H9 (cell line): ENCODE measurements at regions not wholly inside any gene's neighbourhood (a gene's known extent, or its start where the extent isn't known, plus 50 kb on each side); places are given as distances from the start of the nearest gene placed in this dataset.

Experiments
- DNase-seq: peaks from one replicate; pipeline ENCODE4 v3.0.0-alpha.2; 2017
- H2AFZ ChIP-seq: one replicate; pipeline ENCODE4 v1.6.1; 2013; ENCODE audit warnings: mild to moderate bottlenecking, low read length, control low read depth, moderate library complexity
- H2AK5ac ChIP-seq: 2 replicates; pipeline ENCODE4 v1.6.1; 2013; ENCODE audit warnings: low read length, control low read depth, mixed read lengths; ENCODE audit not compliant: insufficient read length
- H2BK120ac ChIP-seq: one replicate; pipeline ENCODE4 v1.6.1; 2013; ENCODE audit warnings: low read depth, mild to moderate bottlenecking, low read length, control low read depth, inconsistent platforms; ENCODE audit not compliant: poor library complexity, severe bottlenecking
- H2BK12ac ChIP-seq: 2 replicates; pipeline ENCODE4 v1.6.1; 2013; ENCODE audit warnings: low read length, control low read depth, mixed read lengths, low read depth; ENCODE audit not compliant: insufficient read length
- H2BK15ac ChIP-seq: 2 replicates; pipeline ENCODE4 v1.6.1; 2013; ENCODE audit warnings: low read depth, low read length, control low read depth
- H2BK20ac ChIP-seq: one replicate; pipeline ENCODE4 v1.6.1; 2013; ENCODE audit warnings: low read depth, mild to moderate bottlenecking, low read length, control low read depth, inconsistent platforms; ENCODE audit not compliant: poor library complexity, severe bottlenecking
- H2BK5ac ChIP-seq: 2 replicates; pipeline ENCODE4 v1.6.1; 2013; ENCODE audit warnings: low read length, control low read depth, mixed read lengths; ENCODE audit not compliant: insufficient read length
- H3K14ac ChIP-seq: 2 replicates; pipeline ENCODE4 v1.6.1; 2013; ENCODE audit warnings: low read length, control low read depth; ENCODE audit not compliant: insufficient read depth
- H3K18ac ChIP-seq: 2 replicates; pipeline ENCODE4 v1.6.1; 2013; ENCODE audit warnings: low read depth, mild to moderate bottlenecking, mixed read lengths, low read length, control low read depth; ENCODE audit not compliant: insufficient read length
- H3K23ac ChIP-seq: 2 replicates; pipeline ENCODE4 v1.6.1; 2013; ENCODE audit warnings: low read length, control low read depth, mixed read lengths, low read depth; ENCODE audit not compliant: insufficient read length
- H3K23me2 ChIP-seq: 2 replicates; pipeline ENCODE4 v1.6.1; 2013; ENCODE audit warnings: low read depth, mild to moderate bottlenecking, mixed read lengths, low read length, control low read depth; ENCODE audit not compliant: insufficient read length, poor library complexity, severe bottlenecking
- H3K27ac ChIP-seq: 2 replicates; pipeline ENCODE4 v1.5.1; 2013; ENCODE audit warnings: low read length, control low read depth, mixed read lengths, low read depth; ENCODE audit not compliant: insufficient read length
- H3K27me3 ChIP-seq: 2 replicates; pipeline ENCODE4 v1.6.1; 2013; ENCODE audit warnings: low read length, control low read depth, inconsistent platforms; ENCODE audit not compliant: insufficient read depth
- H3K4ac ChIP-seq: 2 replicates; pipeline ENCODE4 v1.6.1; 2013; ENCODE audit warnings: low read depth, mild to moderate bottlenecking, control low read depth, inconsistent platforms, low read length, moderate library complexity
- H3K4me1 ChIP-seq: 2 replicates; pipeline ENCODE4 v1.6.1; 2013; ENCODE audit warnings: low read length, control low read depth, inconsistent platforms; ENCODE audit not compliant: insufficient read depth
- H3K4me2 ChIP-seq: 2 replicates; pipeline ENCODE4 v1.6.1; 2013; ENCODE audit warnings: low read length, control low read depth, mixed read lengths; ENCODE audit not compliant: insufficient read length, insufficient read depth
- H3K56ac ChIP-seq: 2 replicates; pipeline ENCODE4 v1.6.1; 2013; ENCODE audit warnings: low read depth, mild to moderate bottlenecking, mixed read lengths, low read length, control low read depth; ENCODE audit not compliant: insufficient read length
- H3K79me1 ChIP-seq: 2 replicates; pipeline ENCODE4 v1.6.1; 2013; ENCODE audit warnings: low read depth, mild to moderate bottlenecking, moderate library complexity, low read length, control low read depth, inconsistent platforms; ENCODE audit not compliant: insufficient read depth, poor library complexity, severe bottlenecking
- H3K79me2 ChIP-seq: 2 replicates; pipeline ENCODE4 v1.6.1; 2013; ENCODE audit warnings: low read length, control low read depth, inconsistent platforms; ENCODE audit not compliant: insufficient read depth
- H3K9ac ChIP-seq: 2 replicates; pipeline ENCODE4 v1.6.1; 2013; ENCODE audit warnings: low read length, control low read depth, mixed read lengths; ENCODE audit not compliant: insufficient read length; ENCODE audit errors: extremely low read depth
- H3K9me3 ChIP-seq: one replicate; pipeline ENCODE4 v1.6.1; 2013; ENCODE audit warnings: low read depth, low read length, inconsistent platforms; ENCODE audit not compliant: control insufficient read depth
- H3T11ph ChIP-seq: one replicate; pipeline ENCODE4 v1.6.1; 2013; ENCODE audit warnings: mild to moderate bottlenecking, low read length, control low read depth, inconsistent platforms
- H4K20me1 ChIP-seq: one replicate; pipeline ENCODE4 v1.6.1; 2013; ENCODE audit not compliant: control insufficient read depth, insufficient read length, insufficient read depth
- H4K5ac ChIP-seq: 2 replicates; pipeline ENCODE4 v1.6.1; 2013; ENCODE audit warnings: low read depth, mild to moderate bottlenecking, mixed read lengths, low read length, control low read depth; ENCODE audit not compliant: insufficient read length
- H4K8ac ChIP-seq: replicated peaks from 2 replicates; pipeline ENCODE4 v1.6.1; 2013; ENCODE audit warnings: low read length, control low read depth, mixed read lengths, low read depth; ENCODE audit not compliant: insufficient read length
- H4K91ac ChIP-seq: 2 replicates; pipeline ENCODE4 v1.6.1; 2013; ENCODE audit warnings: low read depth, mild to moderate bottlenecking, moderate library complexity, mixed read lengths, low read length, control low read depth; ENCODE audit not compliant: insufficient read length
- H3K27ac Mint-ChIP-seq, 3 experiments: 2 replicates in 2 of 3; 3 replicates in 1 of 3; pipeline ENCODE4 v1.8.0; 2020 to 2021; ENCODE audit warnings: mixed read lengths in 3 of 3, mild to moderate bottlenecking in 1 of 3, moderate library complexity in 1 of 3
- H3K27me3 Mint-ChIP-seq: 2 replicates; pipeline ENCODE4 v1.8.0; 2021; ENCODE audit warnings: low read depth, mild to moderate bottlenecking, moderate library complexity, mixed read lengths
- H3K36me3 Mint-ChIP-seq, 3 experiments: 2 replicates in 2 of 3; 3 replicates in 1 of 3; pipeline ENCODE4 v1.8.0; 2020 to 2021; ENCODE audit warnings: low read depth in 3 of 3, mixed read lengths in 3 of 3; ENCODE audit not compliant: insufficient read depth in 1 of 3
- H3K4me1 Mint-ChIP-seq, 2 experiments: 2 replicates each; pipeline ENCODE4 v1.8.0; 2020; ENCODE audit warnings: mixed read lengths in 2 of 2
- H3K4me3 Mint-ChIP-seq, 2 experiments: 2 replicates in 1 of 2; 3 replicates in 1 of 2; pipeline ENCODE4 v1.8.0; 2020 to 2021; ENCODE audit warnings: mild to moderate bottlenecking in 2 of 2, mixed read lengths in 2 of 2, moderate library complexity in 1 of 2
- H3K9me3 Mint-ChIP-seq, 2 experiments: 2 replicates in 1 of 2; 3 replicates in 1 of 2; pipeline ENCODE4 v1.8.0; 2020; ENCODE audit warnings: mild to moderate bottlenecking in 2 of 2, mixed read lengths in 2 of 2, moderate library complexity in 1 of 2
- CTCF ChIP-seq: fragments of 200-600 bp; sonication (generic); conservative IDR thresholded peaks from 3 replicates; pipeline ENCODE4 v1.8.0; 2021; ENCODE audit warnings: antibody characterized with exemption, mild to moderate bottlenecking

GRCh38 chr6:81609736-81610135, 142.7 kb downstream of the TENT5A start:
- Histone ChIP-seq H3K18ac (no peak overlapping the region), H3K27me3 (no peaks in the 10 kb centered on the region), H3K56ac (no peak overlapping the region), H3K23me2 (no peaks in the 10 kb centered on the region), H3K27ac (no peak overlapping the region), H2AFZ (no peak overlapping the region), H2BK120ac (no peak overlapping the region), H3K79me1 (no peaks in the 10 kb centered on the region), H2BK20ac (no peak overlapping the region), H3K23ac (no peak overlapping the region), H3T11ph (no peak overlapping the region), H2AK5ac (no peak overlapping the region), H3K9me3 (no peaks in the 10 kb centered on the region), H3K9ac (no peak overlapping the region), H4K91ac (no peak overlapping the region), H3K4me1 (no peaks in the 10 kb centered on the region), H2BK15ac (no peak overlapping the region), H3K79me2 (no peaks in the 10 kb centered on the region), H3K14ac (no peak overlapping the region), H4K20me1 (no peaks in the 10 kb centered on the region), H3K4ac (no peak overlapping the region), H2BK12ac (no peak overlapping the region), H4K5ac (no peak overlapping the region), H2BK5ac (no peak overlapping the region), H4K8ac (no peak overlapping the region), H3K4me2 (no peak overlapping the region)
- Mint-ChIP-seq H3K27ac (no peak overlapping the region), H3K36me3 (no peaks in the 10 kb centered on the region), H3K4me1 (peaks cover 9 to 10% of the 10 kb centered on the region in 2 experiments), H3K9me3 (no peaks in the 10 kb centered on the region; a peak in 1 of 5 replicates), H3K27me3 (no peaks in the 10 kb centered on the region), H3K4me3 (no peak overlapping the region)
- no peak for TF ChIP-seq CTCF
- no peak for DNase-seq
